Fibroblast of mammary gland (primary cell): ENCODE measurements at regions not wholly inside any gene's neighbourhood (a gene's known extent, or its start where the extent isn't known, plus 50 kb on each side); places are given as distances from the start of the nearest gene placed in this dataset.

Source experiments
- DNase-seq: peaks from one replicate; pipeline ENCODE4 v3.0.0-alpha.2; 2010; ENCODE audit warnings: low read depth
- H3K4me3 ChIP-seq: 2 replicates; pipeline ENCODE4 v1.5.1; 2011; ENCODE audit warnings: low read depth, mild to moderate bottlenecking, low read length, moderate library complexity; ENCODE audit not compliant: control insufficient read depth
- CTCF ChIP-seq: conservative IDR thresholded peaks from 2 replicates; pipeline ENCODE4 v1.5.1; 2011; ENCODE audit warnings: low read depth, low read length, inconsistent platforms; ENCODE audit not compliant: control insufficient read depth, insufficient read depth

- H3K4me3 ChIP-seq = no peak overlapping the region
- TF ChIP-seq CTCF = no peak
- DNase-seq = peak; percentile 67
These were observed 278.5 kb upstream of the PLEKHG7 start for GRCh38 chr12:92424338-92424737.

- H3K4me3 ChIP-seq = no peak overlapping the region
- DNase-seq = peak; percentile 72
- no peak for TF ChIP-seq CTCF
These were observed 276.1 kb upstream of the BTG1 start for GRCh38 chr12:92421701-92422100.

- H3K4me3 ChIP-seq = no peak overlapping the region
- DNase-seq = no peak
- TF ChIP-seq CTCF = no peak
These were observed 275.4 kb upstream of the BTG1 start for GRCh38 chr12:92421042-92421441.

- H3K4me3 ChIP-seq = no peak overlapping the region
- no peak for TF ChIP-seq CTCF
- no peak for DNase-seq
These were observed 273.6 kb upstream of the BTG1 start for GRCh38 chr12:92419201-92419600.

GRCh38 chr12:92418381-92418780 is 272.7 kb upstream of the BTG1 start:
- no peak for TF ChIP-seq CTCF
- DNase-seq = no peak
- H3K4me3 ChIP-seq = no peak overlapping the region

GRCh38 chr12:92417373-92417772 is 271.7 kb upstream of the BTG1 start:
- no peak for TF ChIP-seq CTCF
- DNase-seq = no peak
- no peak overlapping the region for H3K4me3 ChIP-seq

- no peak for TF ChIP-seq CTCF
- H3K4me3 ChIP-seq = no peak overlapping the region
- DNase-seq = no peak
These were observed 270.8 kb upstream of the BTG1 start for GRCh38 chr12:92416385-92416812.
